ENCODE measurements at regions not wholly inside any gene's neighbourhood (a gene's known extent, or its start where the extent isn't known, plus 50 kb on each side); places are given as distances from the start of the nearest gene placed in this dataset.

DNA sequence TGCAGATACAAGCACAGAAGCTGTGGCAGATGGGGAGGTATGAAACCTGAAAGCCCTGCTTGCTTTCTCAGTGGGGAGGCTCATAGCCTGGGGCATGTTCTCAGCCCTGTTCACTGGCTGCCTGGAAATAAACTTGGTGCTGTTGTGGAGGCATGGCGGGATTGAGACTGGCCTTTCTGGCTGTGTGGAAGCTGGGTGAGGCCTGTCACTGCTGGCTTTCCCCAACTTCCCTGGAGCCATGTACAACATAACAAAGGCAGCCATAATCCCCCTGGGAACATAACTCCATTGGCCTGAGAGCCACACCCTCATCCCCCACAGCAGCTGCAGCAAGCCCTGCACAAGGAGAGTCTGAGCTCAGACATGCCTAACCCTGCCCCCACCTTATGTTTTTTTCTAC, 237.7 kb upstream of the TLL1 start:
- no peak for DNase-seq (ENCODE audit: low read depth, low spot score)
- peak overlapping the region; percentile 13 for H2AFZ ChIP-seq (ENCODE audit: control insufficient read depth, low read length)
- H3K4me3 ChIP-seq (ENCODE audit: control insufficient read depth in 2 of 3, extremely low read depth in 1 of 3, insufficient read depth in 2 of 3, low read depth in 1 of 3, low read length in 3 of 3) = no peak overlapping the region
- H3K9me3 ChIP-seq (ENCODE audit: control insufficient read depth, low read depth, low read length) = peaks cover 13% of the 10 kb centered on the region
- H4K20me1 ChIP-seq (ENCODE audit: control insufficient read depth, extremely low read depth, insufficient read depth, low read length) = no peaks in the 10 kb centered on the region
- TF ChIP-seq EZH2 (IDR thresholded peaks at IDR 0.05; ENCODE audit: low read length) = no peak
- TF ChIP-seq, protein P1, sequence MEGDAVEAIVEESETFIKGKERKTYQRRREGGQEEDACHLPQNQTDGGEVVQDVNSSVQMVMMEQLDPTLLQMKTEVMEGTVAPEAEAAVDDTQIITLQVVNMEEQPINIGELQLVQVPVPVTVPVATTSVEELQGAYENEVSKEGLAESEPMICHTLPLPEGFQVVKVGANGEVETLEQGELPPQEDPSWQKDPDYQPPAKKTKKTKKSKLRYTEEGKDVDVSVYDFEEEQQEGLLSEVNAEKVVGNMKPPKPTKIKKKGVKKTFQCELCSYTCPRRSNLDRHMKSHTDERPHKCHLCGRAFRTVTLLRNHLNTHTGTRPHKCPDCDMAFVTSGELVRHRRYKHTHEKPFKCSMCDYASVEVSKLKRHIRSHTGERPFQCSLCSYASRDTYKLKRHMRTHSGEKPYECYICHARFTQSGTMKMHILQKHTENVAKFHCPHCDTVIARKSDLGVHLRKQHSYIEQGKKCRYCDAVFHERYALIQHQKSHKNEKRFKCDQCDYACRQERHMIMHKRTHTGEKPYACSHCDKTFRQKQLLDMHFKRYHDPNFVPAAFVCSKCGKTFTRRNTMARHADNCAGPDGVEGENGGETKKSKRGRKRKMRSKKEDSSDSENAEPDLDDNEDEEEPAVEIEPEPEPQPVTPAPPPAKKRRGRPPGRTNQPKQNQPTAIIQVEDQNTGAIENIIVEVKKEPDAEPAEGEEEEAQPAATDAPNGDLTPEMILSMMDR (optimal IDR thresholded peaks at IDR 0.05 in 1 of 3, IDR thresholded peaks at IDR 0.05 in 1 of 3, conservative IDR thresholded peaks at IDR 0.05 in 1 of 3; ENCODE audit: extremely low read depth in 1 of 3, insufficient read depth in 2 of 3, low read length in 3 of 3) = no peak
- H3K27me3 ChIP-seq (ENCODE audit: control insufficient read depth, extremely low read depth, insufficient read depth, low read length) = no peaks in the 10 kb centered on the region
- no peaks in the 10 kb centered on the region for H3K79me2 ChIP-seq (ENCODE audit: control insufficient read depth, insufficient read depth, low read length)
- H3K36me3 ChIP-seq (ENCODE audit: control insufficient read depth in 2 of 2, extremely low read depth in 1 of 2, insufficient read depth in 2 of 2, low read length in 2 of 2) = no peaks in the 10 kb centered on the region
- H3K4me1 ChIP-seq (ENCODE audit: control insufficient read depth, extremely low read depth, insufficient read depth, low read length) = peaks cover 17% of the 10 kb centered on the region
- H3K27ac ChIP-seq (ENCODE audit: control insufficient read depth, insufficient read depth, low read length) = no peak overlapping the region
- no peaks in the 10 kb centered on the region for H3K9me1 ChIP-seq (ENCODE audit: control insufficient read depth, extremely low read depth, insufficient read depth, low read length)
- no peak for FAIRE-seq
- no peak overlapping the region for H3K4me2 ChIP-seq (ENCODE audit: control insufficient read depth, extremely low read depth, insufficient read depth, low read depth, low read length)
- H3K9ac ChIP-seq (ENCODE audit: control insufficient read depth, extremely low read depth, insufficient read depth, low read length) = no peak overlapping the region
- dilution Hi-C loops (cut with MboI; ENCODE audit: extremely low pct_ligation_motif_present, low sequenced_read_pairs) = no loop called here

DNA sequence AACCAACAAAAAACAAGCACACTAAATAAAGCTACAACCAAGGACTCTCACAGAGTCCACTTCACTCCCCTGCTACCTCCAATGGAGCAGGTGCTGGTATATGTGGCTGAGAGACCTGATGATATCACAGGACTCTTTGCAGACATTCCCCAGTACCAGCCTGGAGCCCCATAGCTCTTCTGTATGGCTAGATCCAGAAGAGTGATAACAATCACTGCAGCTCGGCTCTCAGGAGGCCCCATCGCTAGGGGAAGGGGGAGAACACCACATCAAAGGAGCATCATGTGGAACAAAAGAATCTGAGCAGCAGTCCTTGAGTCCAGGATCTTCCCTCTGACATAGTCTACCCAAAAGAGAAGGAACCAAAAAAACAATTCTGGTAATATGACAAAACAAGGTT, 237.1 kb upstream of the TLL1 start:
- no peaks in the 10 kb centered on the region for H4K20me1 ChIP-seq (ENCODE audit: control insufficient read depth, extremely low read depth, insufficient read depth, low read length)
- FAIRE-seq (no peak), DNase-seq (ENCODE audit: low read depth, low spot score) (no peak)
- H3K4me2 ChIP-seq (ENCODE audit: control insufficient read depth, extremely low read depth, insufficient read depth, low read depth, low read length) = no peak overlapping the region
- H3K9ac ChIP-seq (ENCODE audit: control insufficient read depth, extremely low read depth, insufficient read depth, low read length) = no peak overlapping the region
- no peak overlapping the region for H3K27ac ChIP-seq (ENCODE audit: control insufficient read depth, insufficient read depth, low read length)
- dilution Hi-C loops (cut with MboI; ENCODE audit: extremely low pct_ligation_motif_present, low sequenced_read_pairs) = no loop called here
- H3K9me3 ChIP-seq (ENCODE audit: control insufficient read depth, low read depth, low read length) = peaks cover 13% of the 10 kb centered on the region
- no peak overlapping the region for H2AFZ ChIP-seq (ENCODE audit: control insufficient read depth, low read length)
- H3K4me1 ChIP-seq (ENCODE audit: control insufficient read depth, extremely low read depth, insufficient read depth, low read length) = peaks cover 13% of the 10 kb centered on the region
- no peaks in the 10 kb centered on the region for H3K79me2 ChIP-seq (ENCODE audit: control insufficient read depth, insufficient read depth, low read length)
- no peak for TF ChIP-seq EZH2 (IDR thresholded peaks at IDR 0.05; ENCODE audit: low read length)
- TF ChIP-seq, protein P1 (optimal IDR thresholded peaks at IDR 0.05 in 1 of 3, IDR thresholded peaks at IDR 0.05 in 1 of 3, conservative IDR thresholded peaks at IDR 0.05 in 1 of 3; ENCODE audit: extremely low read depth in 1 of 3, insufficient read depth in 2 of 3, low read length in 3 of 3) = no peak
- no peak overlapping the region for H3K4me3 ChIP-seq (ENCODE audit: control insufficient read depth in 2 of 3, extremely low read depth in 1 of 3, insufficient read depth in 2 of 3, low read depth in 1 of 3, low read length in 3 of 3)
- H3K9me1 ChIP-seq (ENCODE audit: control insufficient read depth, extremely low read depth, insufficient read depth, low read length) = no peaks in the 10 kb centered on the region
- no peaks in the 10 kb centered on the region for H3K27me3 ChIP-seq (ENCODE audit: control insufficient read depth, extremely low read depth, insufficient read depth, low read length)
- no peaks in the 10 kb centered on the region for H3K36me3 ChIP-seq (ENCODE audit: control insufficient read depth in 2 of 2, extremely low read depth in 1 of 2, insufficient read depth in 2 of 2, low read length in 2 of 2)
